SK-N-SH treated with all-trans-retinoic acid at 6 μM for 48 hours (cell line): ENCODE measurements at regions not wholly inside any gene's neighbourhood (a gene's known extent, or its start where the extent isn't known, plus 50 kb on each side); places are given as distances from the start of the nearest gene placed in this dataset.
"Not testable (repeated sequence)": the region's sequence is repeated elsewhere in the genome, so short reads cannot be mapped to it uniquely, and the experiment has no call there.

Source experiments
- SNAI2 ChIP-seq: fragments of 250-450 bp; sonication (Bioruptor Pico); IDR thresholded peaks from 2 replicates; pipeline ENCODE4 v1.5.0; 2020; ENCODE audit warnings: mild to moderate bottlenecking, moderate library complexity
- ZFP3 ChIP-seq: fragments of 250-450 bp; sonication (Bioruptor Pico); IDR thresholded peaks from 2 replicates; pipeline ENCODE4 v1.5.0; 2020; ENCODE audit warnings: mild to moderate bottlenecking, moderate library complexity
- TF ChIP-seq, protein P1 (sequence below): fragments of 250-450 bp; sonication (Bioruptor Pico); IDR thresholded peaks from 2 replicates; pipeline ENCODE4 v1.5.1; 2020; ENCODE audit warnings: low read depth, mild to moderate bottlenecking, moderate library complexity
- TF ChIP-seq, protein P2 (sequence below): fragments of 250-450 bp; sonication (Bioruptor Pico); IDR thresholded peaks from 2 replicates; pipeline ENCODE4 v1.8.0; 2021; ENCODE audit warnings: low read depth, mild to moderate bottlenecking, moderate library complexity, borderline replicate concordance

DNA sequence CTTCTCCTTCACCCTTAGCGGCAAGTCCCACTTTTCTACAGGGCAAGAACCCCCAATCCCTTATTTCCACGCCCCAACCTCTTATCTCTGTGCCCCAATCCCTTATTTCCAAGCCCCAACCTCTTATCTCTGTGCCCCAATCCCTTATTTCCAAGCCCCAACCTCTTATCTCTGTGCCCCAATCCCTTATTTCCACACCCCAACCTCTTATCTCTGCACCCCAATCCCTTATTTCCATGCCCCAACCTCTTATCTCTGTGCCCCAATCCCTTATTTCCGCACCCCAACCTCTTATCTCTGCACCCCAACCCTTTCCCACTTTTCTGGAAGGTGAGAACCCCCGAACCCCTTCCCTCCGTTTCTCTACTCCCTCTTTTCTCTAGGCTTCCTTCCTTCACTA is 116.1 kb upstream of the GJE1 start:
- TF ChIP-seq, protein P1, sequence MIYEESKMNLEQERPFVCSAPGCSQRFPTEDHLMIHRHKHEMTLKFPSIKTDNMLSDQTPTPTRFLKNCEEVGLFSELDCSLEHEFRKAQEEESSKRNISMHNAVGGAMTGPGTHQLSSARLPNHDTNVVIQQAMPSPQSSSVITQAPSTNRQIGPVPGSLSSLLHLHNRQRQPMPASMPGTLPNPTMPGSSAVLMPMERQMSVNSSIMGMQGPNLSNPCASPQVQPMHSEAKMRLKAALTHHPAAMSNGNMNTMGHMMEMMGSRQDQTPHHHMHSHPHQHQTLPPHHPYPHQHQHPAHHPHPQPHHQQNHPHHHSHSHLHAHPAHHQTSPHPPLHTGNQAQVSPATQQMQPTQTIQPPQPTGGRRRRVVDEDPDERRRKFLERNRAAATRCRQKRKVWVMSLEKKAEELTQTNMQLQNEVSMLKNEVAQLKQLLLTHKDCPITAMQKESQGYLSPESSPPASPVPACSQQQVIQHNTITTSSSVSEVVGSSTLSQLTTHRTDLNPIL (CRISPR knock-in tag), result not testable (repeated sequence)
- not testable (repeated sequence) for TF ChIP-seq ZFP3, SNAI2 (CRISPR knock-in tag)
- TF ChIP-seq, protein P2, sequence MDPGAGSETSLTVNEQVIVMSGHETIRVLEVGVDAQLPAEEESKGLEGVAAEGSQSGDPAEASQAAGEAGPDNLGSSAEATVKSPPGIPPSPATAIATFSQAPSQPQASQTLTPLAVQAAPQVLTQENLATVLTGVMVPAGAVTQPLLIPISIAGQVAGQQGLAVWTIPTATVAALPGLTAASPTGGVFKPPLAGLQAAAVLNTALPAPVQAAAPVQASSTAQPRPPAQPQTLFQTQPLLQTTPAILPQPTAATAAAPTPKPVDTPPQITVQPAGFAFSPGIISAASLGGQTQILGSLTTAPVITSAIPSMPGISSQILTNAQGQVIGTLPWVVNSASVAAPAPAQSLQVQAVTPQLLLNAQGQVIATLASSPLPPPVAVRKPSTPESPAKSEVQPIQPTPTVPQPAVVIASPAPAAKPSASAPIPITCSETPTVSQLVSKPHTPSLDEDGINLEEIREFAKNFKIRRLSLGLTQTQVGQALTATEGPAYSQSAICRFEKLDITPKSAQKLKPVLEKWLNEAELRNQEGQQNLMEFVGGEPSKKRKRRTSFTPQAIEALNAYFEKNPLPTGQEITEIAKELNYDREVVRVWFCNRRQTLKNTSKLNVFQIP, result not testable (repeated sequence)
